Omental fat pad (tissue), 3 donors: ENCODE measurements at regions not wholly inside any gene's neighbourhood (a gene's known extent, or its start where the extent isn't known, plus 50 kb on each side); places are given as distances from the start of the nearest gene placed in this dataset.
A peak's percentile ranks its signal among the peaks of the same experiment; 100 is the strongest.

Experiments
- ATAC-seq: fragments of 150-250 bp; one replicate; pipeline ENCODE4 v1.9.1; 2016; ENCODE audit warnings: mild to moderate bottlenecking, moderate library complexity; ENCODE audit not compliant: low FRiP score
- DNase-seq: peaks from one replicate; pipeline ENCODE4 v3.0.0-alpha.2; 2019; ENCODE audit warnings: low spot score
- CTCF ChIP-seq, 3 donors: fragments of 450-650 bp; IDR thresholded peaks; one replicate each; pipeline ENCODE4 v1.5.1; 2016 to 2017; ENCODE audit warnings: antibody characterized with exemption in 3 of 3, mild to moderate bottlenecking in 3 of 3, moderate library complexity in 2 of 3

DNA sequence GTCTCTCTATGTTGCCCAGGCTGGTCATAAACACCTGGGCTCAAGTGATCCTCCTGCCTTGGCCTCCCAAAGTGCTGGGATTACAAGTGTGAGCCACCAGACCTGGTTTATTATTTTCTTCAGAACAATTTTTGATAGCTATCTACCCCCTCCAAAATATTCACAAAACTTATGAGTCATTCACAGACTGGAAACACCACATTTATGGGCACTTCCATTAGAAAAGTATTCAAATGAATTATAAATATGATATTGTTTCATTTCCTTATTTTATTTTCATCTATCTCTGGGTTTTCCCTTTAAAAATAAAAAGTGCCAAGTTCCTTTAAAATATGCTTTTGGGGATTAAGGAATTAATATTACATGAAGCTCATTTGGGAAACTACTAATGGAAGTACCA, 58.8 kb upstream of the MSTN start:
- no peak for ATAC-seq
- TF ChIP-seq CTCF (IDR thresholded peaks at IDR 0.05), result no peak
- DNase-seq, result no peak

GRCh38 chr2:190119923-190120590, 57.5 kb upstream of the MSTN start:
- TF ChIP-seq CTCF (IDR thresholded peaks at IDR 0.05), result no peak
- no peak for ATAC-seq
- DNase-seq, result no peak

GRCh38 chr2:190119257-190119656, 56.7 kb upstream of the MSTN start:
- no peak for TF ChIP-seq CTCF (IDR thresholded peaks at IDR 0.05)
- ATAC-seq, result peak; percentile 70
- DNase-seq, result no peak

- no peak for TF ChIP-seq CTCF (IDR thresholded peaks at IDR 0.05)
- ATAC-seq, result no peak
- DNase-seq, result no peak
Observed at GRCh38 chr2:190117305-190117704, 54.8 kb upstream of the MSTN start.

- no peak for DNase-seq
- TF ChIP-seq CTCF (IDR thresholded peaks at IDR 0.05), result no peak
Observed at GRCh38 chr2:190113000-190113399, 50.5 kb upstream of the MSTN start.

More at GRCh38 chr2:190113000-190113399, 50.5 kb upstream of the MSTN start:
- no peak for ATAC-seq
